Hepatocyte (in vitro differentiated cells): ENCODE measurements at regions not wholly inside any gene's neighbourhood (a gene's known extent, or its start where the extent isn't known, plus 50 kb on each side); places are given as distances from the start of the nearest gene placed in this dataset.
"Not testable (repeated sequence)": the region's sequence is repeated elsewhere in the genome, so short reads cannot be mapped to it uniquely, and the experiment has no call there.

Experiments used
- DNase-seq: peaks from one replicate; pipeline ENCODE4 v3.0.0-alpha.2; 2016; ENCODE audit warnings: low spot score
- H2AFZ ChIP-seq: fragments of 200-600 bp; sonication (generic); 2 replicates; pipeline ENCODE4 v1.6.0; 2016; ENCODE audit warnings: antibody characterized with exemption, mild to moderate bottlenecking
- H3K27ac ChIP-seq: fragments of 200-600 bp; sonication (generic); 2 replicates; pipeline ENCODE4 v1.5.1; 2016; ENCODE audit warnings: mild to moderate bottlenecking
- H3K27me3 ChIP-seq: fragments of 200-600 bp; sonication (generic); 2 replicates; pipeline ENCODE4 v1.6.1; 2016
- H3K36me3 ChIP-seq: fragments of 200-600 bp; sonication (generic); replicated peaks from 2 replicates; pipeline ENCODE4 v1.5.1; 2016; ENCODE audit warnings: low read depth; ENCODE audit not compliant: insufficient read depth
- H3K4me1 ChIP-seq: fragments of 200-600 bp; sonication (generic); 2 replicates; pipeline ENCODE4 v1.5.1; 2016; ENCODE audit warnings: mild to moderate bottlenecking, moderate library complexity; ENCODE audit not compliant: insufficient read depth
- H3K4me2 ChIP-seq: fragments of 200-600 bp; sonication (generic); 2 replicates; pipeline ENCODE4 v1.6.0; 2016
- H3K4me3 ChIP-seq: fragments of 200-600 bp; sonication (generic); 2 replicates; pipeline ENCODE4 v1.5.1; 2016; ENCODE audit warnings: mild to moderate bottlenecking
- H3K79me2 ChIP-seq: fragments of 200-600 bp; sonication (generic); 2 replicates; pipeline ENCODE4 v1.6.0; 2017; ENCODE audit warnings: mild to moderate bottlenecking
- H3K9me2 ChIP-seq: fragments of 200-600 bp; sonication (generic); replicated peaks from 2 replicates; pipeline ENCODE4 v1.6.0; 2017; ENCODE audit warnings: mild to moderate bottlenecking; ENCODE audit not compliant: insufficient read depth
- H3K9me3 ChIP-seq: fragments of 200-600 bp; sonication (generic); 2 replicates; pipeline ENCODE4 v1.5.1; 2016; ENCODE audit warnings: low read depth, mild to moderate bottlenecking
- H4K20me1 ChIP-seq: fragments of 200-600 bp; sonication (generic); 2 replicates; pipeline ENCODE4 v1.6.0; 2016; ENCODE audit warnings: mild to moderate bottlenecking; ENCODE audit not compliant: insufficient read depth, poor library complexity, severe bottlenecking
- CTCF ChIP-seq: fragments of 200-600 bp; sonication (generic); IDR thresholded peaks from 2 replicates; pipeline ENCODE4 v1.5.1; 2016; ENCODE audit warnings: antibody characterized with exemption, mild to moderate bottlenecking; ENCODE audit not compliant: poor library complexity
- EZH2 ChIP-seq: fragments of 200-600 bp; sonication (generic); IDR thresholded peaks from 2 replicates; pipeline ENCODE4 v1.6.1; 2016; ENCODE audit warnings: antibody characterized with exemption, mild to moderate bottlenecking, borderline replicate concordance
- EZH2phosphoT487 ChIP-seq: fragments of 200-600 bp; sonication (generic); IDR thresholded peaks from one replicate; pipeline ENCODE4 v1.6.1; 2018; ENCODE audit warnings: antibody characterized with exemption, mild to moderate bottlenecking, low read depth, moderate library complexity; ENCODE audit not compliant: unreplicated experiment, severe bottlenecking
- WGBS: methylation state at CpG from one replicate; pipeline ENCODE4 v1.1.6; 2016; ENCODE audit warnings: low lambda C conversion rate; ENCODE audit errors: missing lambda C conversion rate; 5-methylcytosine and 5-hydroxymethylcytosine counted together

GRCh38 chr7:109890622-109891021 lies 1200.3 kb upstream of the LRRN3 start:
- H3K79me2 ChIP-seq: no peaks in the 10 kb centered on the region
- no peaks in the 10 kb centered on the region for H4K20me1 ChIP-seq
- DNase-seq: no peak
- no peaks in the 10 kb centered on the region for H3K9me2 ChIP-seq
- no peaks in the 10 kb centered on the region for H3K27me3 ChIP-seq
- no peak for TF ChIP-seq EZH2
- TF ChIP-seq EZH2phosphoT487: no peak
- TF ChIP-seq CTCF: no peak
- H3K36me3 ChIP-seq: no peaks in the 10 kb centered on the region
- H3K4me2 ChIP-seq: no peak overlapping the region
- no peak overlapping the region for H2AFZ ChIP-seq
- no peaks in the 10 kb centered on the region for H3K9me3 ChIP-seq
- H3K27ac ChIP-seq: no peak overlapping the region
- H3K4me3 ChIP-seq: no peak overlapping the region
- H3K4me1 ChIP-seq: no peaks in the 10 kb centered on the region
- 56% methylated on average over 1 of the region's 1 CpG for WGBS

GRCh38 chr7:109893231-109893630 lies 1197.7 kb upstream of the LRRN3 start:
- Histone ChIP-seq H2AFZ (peak overlapping the region; percentile 0), H3K79me2 (no peaks in the 10 kb centered on the region), H3K27ac (no peak overlapping the region), H3K4me2 (peak overlapping the region; percentile 26), H3K36me3 (no peaks in the 10 kb centered on the region), H3K9me3 (no peaks in the 10 kb centered on the region), H4K20me1 (no peaks in the 10 kb centered on the region), H3K9me2 (no peaks in the 10 kb centered on the region), H3K4me1 (no peaks in the 10 kb centered on the region), H3K4me3 (no peak overlapping the region), H3K27me3 (no peaks in the 10 kb centered on the region)
- WGBS: 71% methylated on average over 2 of the region's 2 CpGs
- TF ChIP-seq CTCF: no peak
- no peak for TF ChIP-seq EZH2phosphoT487
- no peak for TF ChIP-seq EZH2
- DNase-seq: no peak

- Histone ChIP-seq H3K79me2 (no peaks in the 10 kb centered on the region), H3K9me3 (no peaks in the 10 kb centered on the region), H3K9me2 (no peaks in the 10 kb centered on the region), H3K36me3 (no peaks in the 10 kb centered on the region), H3K27ac (no peak overlapping the region), H3K27me3 (no peaks in the 10 kb centered on the region), H3K4me2 (no peak overlapping the region), H3K4me1 (no peaks in the 10 kb centered on the region), H2AFZ (no peak overlapping the region), H3K4me3 (no peak overlapping the region), H4K20me1 (no peaks in the 10 kb centered on the region)
- 65% methylated on average over 3 of the region's 3 CpGs for WGBS
- DNase-seq: no peak
- no peak for TF ChIP-seq EZH2
- TF ChIP-seq EZH2phosphoT487: no peak
- no peak for TF ChIP-seq CTCF
Observed at GRCh38 chr7:109895536-109895935, 1195.4 kb upstream of the LRRN3 start.

GRCh38 chr7:109901926-109902325 lies 1189.0 kb upstream of the LRRN3 start:
- Histone ChIP-seq H3K27ac (no peak overlapping the region), H2AFZ (no peak overlapping the region), H3K4me2 (no peak overlapping the region), H3K27me3 (no peaks in the 10 kb centered on the region), H3K4me1 (no peaks in the 10 kb centered on the region), H3K36me3 (no peaks in the 10 kb centered on the region), H4K20me1 (no peaks in the 10 kb centered on the region), H3K4me3 (no peak overlapping the region), H3K9me3 (no peaks in the 10 kb centered on the region), H3K79me2 (no peaks in the 10 kb centered on the region), H3K9me2 (no peaks in the 10 kb centered on the region)
- 80% methylated on average over 1 of the region's 1 CpG for WGBS
- DNase-seq: no peak
- TF ChIP-seq EZH2: no peak
- no peak for TF ChIP-seq CTCF
- no peak for TF ChIP-seq EZH2phosphoT487

GRCh38 chr7:109905368-109906065 lies 1185.4 kb upstream of the LRRN3 start:
- not testable (repeated sequence) for H3K4me1 ChIP-seq, H3K4me2 ChIP-seq
- WGBS: 91% methylated on average over 20 of the region's 21 CpGs

More at GRCh38 chr7:109905368-109906065, 1185.4 kb upstream of the LRRN3 start:
- not testable (repeated sequence) for H3K9me2 ChIP-seq, H3K27me3 ChIP-seq, H4K20me1 ChIP-seq, H3K79me2 ChIP-seq, DNase-seq, H3K9me3 ChIP-seq, H3K36me3 ChIP-seq, H3K4me3 ChIP-seq, H2AFZ ChIP-seq, H3K27ac ChIP-seq
